Gastrocnemius medialis (tissue), 4 donors: ENCODE measurements at regions not wholly inside any gene's neighbourhood (a gene's known extent, or its start where the extent isn't known, plus 50 kb on each side); places are given as distances from the start of the nearest gene placed in this dataset.

ENCODE experiments used
- CTCF ChIP-seq, 5 experiments: fragments of 450-650 bp in 3 of 5; fragments of 200-600 bp in 2 of 5; sonication (generic) in 2 of 5; IDR thresholded peaks in 4 of 5; conservative IDR thresholded peaks in 1 of 5; 1 replicate in 4 of 5; 2 replicates in 1 of 5; pipeline ENCODE4 v1.5.1; 2016 to 2019; ENCODE audit warnings: antibody characterized with exemption in 5 of 5, mild to moderate bottlenecking in 3 of 5, moderate library complexity in 3 of 5
- POLR2A ChIP-seq, 2 donors: fragments of 450-650 bp; IDR thresholded peaks; one replicate each; pipeline ENCODE4 v1.6.1; 2017; ENCODE audit warnings: antibody characterized with exemption in 2 of 2, mild to moderate bottlenecking in 2 of 2, moderate library complexity in 2 of 2

- TF ChIP-seq CTCF (IDR thresholded peaks at IDR 0.05 in 4 of 5, conservative IDR thresholded peaks at IDR 0.05 in 1 of 5): no peak
- no peak for TF ChIP-seq POLR2A (IDR thresholded peaks at IDR 0.05)
These were observed 249.1 kb downstream of the RASSF9 start for GRCh38 chr12:85587158-85587557.
